ENCODE measurements at regions not wholly inside any gene's neighbourhood (a gene's known extent, or its start where the extent isn't known, plus 50 kb on each side); places are given as distances from the start of the nearest gene placed in this dataset.
"Not testable (repeated sequence)": the region's sequence is repeated elsewhere in the genome, so short reads cannot be mapped to it uniquely, and the experiment has no call there.

DNA sequence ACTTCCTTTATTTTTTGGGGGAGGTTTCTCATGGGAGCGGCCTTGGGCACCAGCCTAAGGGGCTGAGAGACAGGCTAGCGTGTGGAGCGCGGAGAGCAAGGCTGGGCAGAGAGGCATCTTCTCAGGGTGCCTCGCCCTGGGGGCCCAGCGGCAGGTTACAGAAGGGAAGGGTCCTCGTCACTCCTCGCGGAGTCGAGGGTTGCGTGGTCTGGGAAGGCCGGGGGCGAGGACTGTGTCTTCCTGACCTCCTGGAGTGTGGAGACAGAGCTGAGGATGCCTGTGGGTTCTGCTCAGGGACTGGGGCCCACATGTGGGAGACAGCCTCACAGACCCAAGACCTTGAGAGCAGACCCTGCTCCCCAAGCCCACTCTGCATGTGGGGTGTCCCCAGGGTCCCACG lies 79.6 kb upstream of the LRPAP1 start:
- Histone ChIP-seq H3K27me3 (ENCODE audit: control insufficient read depth in 2 of 2, insufficient read depth in 2 of 2, low read length in 2 of 2) (no peaks in the 10 kb centered on the region), H3K9me3 (replicated peaks; ENCODE audit: control insufficient read depth, insufficient read depth, low read length) (no peaks in the 10 kb centered on the region), H2AFZ (ENCODE audit: low read depth, low read length) (no peak overlapping the region), H3K79me2 (ENCODE audit: control insufficient read depth, insufficient read depth, low read length) (no peaks in the 10 kb centered on the region), H4K20me1 (replicated peaks; ENCODE audit: control insufficient read depth, extremely low read depth, insufficient read depth, low read length) (no peaks in the 10 kb centered on the region), H3K4me1 (ENCODE audit: control insufficient read depth, extremely low read depth, insufficient read depth, low read length) (no peaks in the 10 kb centered on the region), H3K36me3 (ENCODE audit: control insufficient read depth in 2 of 2, extremely low read depth in 1 of 2, insufficient read depth in 2 of 2, low read length in 2 of 2) (no peaks in the 10 kb centered on the region), H3K4me2 (ENCODE audit: insufficient read depth, low read length) (no peak overlapping the region), H3K9me1 (replicated peaks; ENCODE audit: control insufficient read depth, extremely low read depth, insufficient read depth, low read length) (no peaks in the 10 kb centered on the region), H3K9ac (replicated peaks; ENCODE audit: extremely low read depth, insufficient read depth, low read length) (no peak overlapping the region), H3K4me3 (replicated peaks in 1 of 3; ENCODE audit: insufficient read depth in 1 of 3, low read depth in 1 of 3, low read length in 3 of 3) (no peak overlapping the region), H3K27ac (ENCODE audit: insufficient read depth, low read depth, low read length) (no peak overlapping the region)
- CTCF ChIA-PET = no interaction called here
- BruUV-seq (replicated peaks) = no TSS peak
- FAIRE-seq = no peak
- no peak for DNase-seq (ENCODE audit: low read depth, low spot score)
- dilution Hi-C loops (cut with MboI; ENCODE audit: extremely low pct_ligation_motif_present, low sequenced_read_pairs) = no loop called here
- POLR2A ChIA-PET = no interaction called here
- intact Hi-C loops (cut with micrococcal nuclease) = no loop called here
- TF ChIP-seq FOS (IDR thresholded peaks at IDR 0.05; ENCODE audit: borderline replicate concordance, insufficient read depth, low read length) (no peak), GATA2 (IDR thresholded peaks at IDR 0.05; ENCODE audit: insufficient read depth, insufficient read length, low read depth, low read length) (no peak), MYC (IDR thresholded peaks at IDR 0.05; ENCODE audit: low read depth, low read length) (no peak), MAX (IDR thresholded peaks at IDR 0.05; ENCODE audit: insufficient read depth, insufficient read length) (no peak), POLR2AphosphoS5 (IDR thresholded peaks at IDR 0.05; ENCODE audit: insufficient read depth, low read depth, low read length) (no peak), CTCF (IDR thresholded peaks at IDR 0.05; ENCODE audit: extremely low read depth in 1 of 2, insufficient read depth in 1 of 2, low read depth in 1 of 2, low read length in 2 of 2) (no peak), EZH2 (IDR thresholded peaks at IDR 0.05; ENCODE audit: borderline replicate concordance, low read depth, low read length, severe bottlenecking) (no peak), POLR2A (IDR thresholded peaks at IDR 0.05; ENCODE audit: low read depth, low read length) (no peak), JUN (IDR thresholded peaks at IDR 0.05; ENCODE audit: borderline replicate concordance, insufficient read depth, insufficient read length, low read depth) (no peak)

GRCh38 chr4:3610851-3611250 lies 78.6 kb upstream of the LRPAP1 start:
- FAIRE-seq; intact Hi-C loops (cut with micrococcal nuclease); dilution Hi-C loops (cut with MboI; ENCODE audit: extremely low pct_ligation_motif_present, low sequenced_read_pairs); H3K9ac ChIP-seq (replicated peaks; ENCODE audit: extremely low read depth, insufficient read depth, low read length); H3K4me2 ChIP-seq (ENCODE audit: insufficient read depth, low read length); H3K27ac ChIP-seq (ENCODE audit: insufficient read depth, low read depth, low read length); H3K79me2 ChIP-seq (ENCODE audit: control insufficient read depth, insufficient read depth, low read length); H3K27me3 ChIP-seq (ENCODE audit: control insufficient read depth in 2 of 2, insufficient read depth in 2 of 2, low read length in 2 of 2); H4K20me1 ChIP-seq (replicated peaks; ENCODE audit: control insufficient read depth, extremely low read depth, insufficient read depth, low read length); BruUV-seq (replicated peaks); DNase-seq (ENCODE audit: low read depth, low spot score); H3K9me3 ChIP-seq (replicated peaks; ENCODE audit: control insufficient read depth, insufficient read depth, low read length); H3K36me3 ChIP-seq (ENCODE audit: control insufficient read depth in 2 of 2, extremely low read depth in 1 of 2, insufficient read depth in 2 of 2, low read length in 2 of 2); H3K9me1 ChIP-seq (replicated peaks; ENCODE audit: control insufficient read depth, extremely low read depth, insufficient read depth, low read length); CTCF ChIA-PET; POLR2A ChIA-PET; H2AFZ ChIP-seq (ENCODE audit: low read depth, low read length); H3K4me3 ChIP-seq (replicated peaks in 1 of 3; ENCODE audit: insufficient read depth in 1 of 3, low read depth in 1 of 3, low read length in 3 of 3); H3K4me1 ChIP-seq (ENCODE audit: control insufficient read depth, extremely low read depth, insufficient read depth, low read length): not testable (repeated sequence)

DNA sequence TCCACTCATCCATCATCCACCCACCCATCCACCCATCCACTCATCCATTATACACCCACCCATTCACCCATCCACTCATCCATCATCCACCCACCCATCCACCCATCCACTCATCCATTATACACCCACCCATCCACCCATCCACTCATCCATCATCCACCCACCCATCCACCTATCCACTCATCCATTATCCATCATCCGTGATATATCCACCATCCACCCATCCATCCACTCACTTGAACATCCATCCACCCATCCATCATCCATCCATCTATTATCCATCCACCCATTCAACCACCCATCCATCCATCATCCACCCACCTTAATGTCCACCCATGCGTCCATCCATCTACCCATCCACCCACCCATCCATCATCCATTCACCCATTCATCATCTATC lies 77.7 kb upstream of the LRPAP1 start:
- H3K79me2 ChIP-seq (ENCODE audit: control insufficient read depth, insufficient read depth, low read length); H4K20me1 ChIP-seq (replicated peaks; ENCODE audit: control insufficient read depth, extremely low read depth, insufficient read depth, low read length); dilution Hi-C loops (cut with MboI; ENCODE audit: extremely low pct_ligation_motif_present, low sequenced_read_pairs); H3K9me1 ChIP-seq (replicated peaks; ENCODE audit: control insufficient read depth, extremely low read depth, insufficient read depth, low read length); CTCF ChIA-PET; H3K9me3 ChIP-seq (replicated peaks; ENCODE audit: control insufficient read depth, insufficient read depth, low read length); H3K27me3 ChIP-seq (ENCODE audit: control insufficient read depth in 2 of 2, insufficient read depth in 2 of 2, low read length in 2 of 2); H3K27ac ChIP-seq (ENCODE audit: insufficient read depth, low read depth, low read length); FAIRE-seq; H2AFZ ChIP-seq (ENCODE audit: low read depth, low read length); BruUV-seq (replicated peaks); H3K4me2 ChIP-seq (ENCODE audit: insufficient read depth, low read length); POLR2A ChIA-PET; H3K36me3 ChIP-seq (ENCODE audit: control insufficient read depth in 2 of 2, extremely low read depth in 1 of 2, insufficient read depth in 2 of 2, low read length in 2 of 2); H3K4me3 ChIP-seq (replicated peaks in 1 of 3; ENCODE audit: insufficient read depth in 1 of 3, low read depth in 1 of 3, low read length in 3 of 3); H3K4me1 ChIP-seq (ENCODE audit: control insufficient read depth, extremely low read depth, insufficient read depth, low read length); intact Hi-C loops (cut with micrococcal nuclease); H3K9ac ChIP-seq (replicated peaks; ENCODE audit: extremely low read depth, insufficient read depth, low read length); DNase-seq (ENCODE audit: low read depth, low spot score): not testable (repeated sequence)

Data from endothelial cell of umbilical vein (primary cell).